A549 (cell line): ENCODE measurements at regions not wholly inside any gene's neighbourhood (a gene's known extent, or its start where the extent isn't known, plus 50 kb on each side); places are given as distances from the start of the nearest gene placed in this dataset.

Experiments used
- CHD4 ChIP-seq: fragments of 200-600 bp; sonication (generic); IDR thresholded peaks from 2 replicates; pipeline ENCODE4 v1.6.1; 2016; ENCODE audit warnings: antibody characterized with exemption, mild to moderate bottlenecking, borderline replicate concordance
- CTCF ChIP-seq: fragments of >200 bp; sonication (Bioruptor Twin); formaldehyde crosslinking; IDR thresholded peaks from 3 replicates; pipeline ENCODE4 v1.5.1; 2016
- EHMT2 ChIP-seq: fragments of 200-600 bp; sonication (generic); IDR thresholded peaks from 2 replicates; pipeline ENCODE4 v1.6.1; 2016; ENCODE audit warnings: antibody characterized with exemption, low read depth, mild to moderate bottlenecking, moderate library complexity
- ELK1 ChIP-seq: fragments of 150-350 bp; IDR thresholded peaks from 2 replicates; pipeline ENCODE4 v1.6.1; 2014; ENCODE audit warnings: low read depth, mild to moderate bottlenecking, low read length
- EP300 ChIP-seq, 2 experiments: fragments of >200 bp; sonication (Bioruptor Twin); formaldehyde crosslinking; IDR thresholded peaks; 2 replicates in 1 of 2; 3 replicates in 1 of 2; pipeline ENCODE4 v1.6.1; 2016 to 2017
- ESRRA ChIP-seq: fragments of 150-350 bp; IDR thresholded peaks from 2 replicates; pipeline ENCODE4 v1.6.1; 2014; ENCODE audit warnings: mild to moderate bottlenecking, low read length, borderline replicate concordance
- JUN ChIP-seq, 2 experiments: fragments of >200 bp; sonication (Bioruptor Twin); formaldehyde crosslinking; IDR thresholded peaks; 2 replicates in 1 of 2; 3 replicates in 1 of 2; pipeline ENCODE4 v1.6.1; 2016 to 2017
- PBX3 ChIP-seq: IDR thresholded peaks from 2 replicates; pipeline ENCODE4 v1.6.1; 2012
- PHF8 ChIP-seq: fragments of 200-600 bp; sonication (generic); IDR thresholded peaks from 2 replicates; pipeline ENCODE4 v1.6.1; 2016; ENCODE audit warnings: low read depth, mild to moderate bottlenecking, antibody characterized with exemption, moderate library complexity, borderline replicate concordance
- POLR2A ChIP-seq: IDR thresholded peaks from 2 replicates; pipeline ENCODE4 v1.6.1; 2012; ENCODE audit warnings: mild to moderate bottlenecking, low read length
- RAD21 ChIP-seq, 2 experiments: fragments of >200 bp in 1 of 2; sonication (Bioruptor Twin) in 1 of 2; formaldehyde crosslinking in 1 of 2; IDR thresholded peaks in 1 of 2; conservative IDR thresholded peaks in 1 of 2; 2 replicates in 1 of 2; 3 replicates in 1 of 2; pipeline ENCODE4 v1.6.1; 2012 to 2018; ENCODE audit warnings: inconsistent platforms in 1 of 2
- REST ChIP-seq: fragments of 200-600 bp; sonication (generic); IDR thresholded peaks from 2 replicates; pipeline ENCODE4 v1.6.1; 2016; ENCODE audit warnings: antibody characterized with exemption, mild to moderate bottlenecking, moderate library complexity

GRCh38 chr6:2507521-2508037, 243.1 kb downstream of the MYLK4 start:
- TF ChIP-seq REST (no peak), CTCF (no peak), POLR2A (no peak), JUN (IDR thresholded peaks at IDR 0.05) (no peak), PBX3 (no peak), EHMT2 (no peak), CHD4 (no peak), ELK1 (no peak), PHF8 (no peak), EP300 (IDR thresholded peaks at IDR 0.05) (no peak), RAD21 (conservative IDR thresholded peaks at IDR 0.05 in 1 of 2, IDR thresholded peaks at IDR 0.05 in 1 of 2) (no peak), ESRRA (no peak)
